ENCODE measurements at regions not wholly inside any gene's neighbourhood (a gene's known extent, or its start where the extent isn't known, plus 50 kb on each side); places are given as distances from the start of the nearest gene placed in this dataset.

DNA sequence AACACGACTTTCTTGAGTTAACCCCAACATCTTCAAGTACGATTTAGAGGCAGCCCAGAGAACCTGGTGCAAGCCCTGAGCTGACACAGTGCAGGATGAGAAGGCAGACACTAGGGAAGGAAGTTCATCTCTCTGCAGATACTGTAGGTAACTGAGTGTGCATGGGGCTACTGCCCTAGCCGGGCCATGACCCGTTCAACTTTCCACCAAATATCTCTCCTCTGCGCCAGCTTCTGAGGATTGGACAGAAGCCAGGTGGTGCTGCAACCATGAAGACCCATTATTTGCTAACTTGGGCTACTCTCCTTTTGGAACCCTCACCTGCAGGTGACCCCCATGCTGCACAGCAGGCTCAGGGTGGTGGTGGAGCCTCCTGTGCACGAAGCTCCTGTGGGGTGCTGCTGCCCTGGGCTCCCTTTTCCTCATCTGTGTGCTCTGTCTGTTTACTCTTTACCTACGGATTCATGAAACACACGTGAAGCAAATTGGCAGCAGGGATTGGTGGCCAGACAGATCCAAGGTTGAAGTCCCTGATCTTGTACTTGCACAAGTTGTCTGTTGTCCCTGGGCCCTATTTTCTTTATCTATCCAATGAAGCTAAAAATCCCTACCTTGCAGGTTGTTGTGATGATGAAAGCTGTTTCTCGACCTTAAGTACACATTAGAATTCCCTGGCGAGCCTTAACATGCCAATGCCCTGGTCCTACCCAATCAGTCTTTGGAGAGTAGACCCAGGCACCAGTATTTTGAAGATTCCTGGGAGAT lies 227.8 kb downstream of the LACC1 start:
- H3K36me3 Mint-ChIP-seq, result no peaks in the 10 kb centered on the region
- peaks cover 0 to 6% of the 10 kb centered on the region in 2 donors for H3K27me3 Mint-ChIP-seq (ENCODE audit: low read depth in 2 of 2)
- H3K4me3 Mint-ChIP-seq, result no peak overlapping the region
- WGBS (ENCODE audit: insufficient coverage), result 83% methylated on average over 10 of the region's 10 CpGs
- H3K4me1 Mint-ChIP-seq, result peaks cover 3 to 4% of the 10 kb centered on the region in 2 donors
- H3K27ac Mint-ChIP-seq, result no peak overlapping the region
- no peak for ATAC-seq
- Histone ChIP-seq H3K36me3 (ENCODE audit: control insufficient read depth, insufficient read depth, low read length) (no peaks in the 10 kb centered on the region), H3K4me1 (ENCODE audit: control insufficient read depth, insufficient read depth, low read length) (peaks cover 3% of the 10 kb centered on the region), H3K27ac (ENCODE audit: low read length) (no peak overlapping the region), H3K9me3 (ENCODE audit: control insufficient read depth, insufficient read depth, low read length) (no peaks in the 10 kb centered on the region), H3K27me3 (ENCODE audit: control insufficient read depth, insufficient read depth, low read length) (no peaks in the 10 kb centered on the region), H3K4me3 (ENCODE audit: low read length) (no peak overlapping the region)
- TF ChIP-seq, protein P1, sequence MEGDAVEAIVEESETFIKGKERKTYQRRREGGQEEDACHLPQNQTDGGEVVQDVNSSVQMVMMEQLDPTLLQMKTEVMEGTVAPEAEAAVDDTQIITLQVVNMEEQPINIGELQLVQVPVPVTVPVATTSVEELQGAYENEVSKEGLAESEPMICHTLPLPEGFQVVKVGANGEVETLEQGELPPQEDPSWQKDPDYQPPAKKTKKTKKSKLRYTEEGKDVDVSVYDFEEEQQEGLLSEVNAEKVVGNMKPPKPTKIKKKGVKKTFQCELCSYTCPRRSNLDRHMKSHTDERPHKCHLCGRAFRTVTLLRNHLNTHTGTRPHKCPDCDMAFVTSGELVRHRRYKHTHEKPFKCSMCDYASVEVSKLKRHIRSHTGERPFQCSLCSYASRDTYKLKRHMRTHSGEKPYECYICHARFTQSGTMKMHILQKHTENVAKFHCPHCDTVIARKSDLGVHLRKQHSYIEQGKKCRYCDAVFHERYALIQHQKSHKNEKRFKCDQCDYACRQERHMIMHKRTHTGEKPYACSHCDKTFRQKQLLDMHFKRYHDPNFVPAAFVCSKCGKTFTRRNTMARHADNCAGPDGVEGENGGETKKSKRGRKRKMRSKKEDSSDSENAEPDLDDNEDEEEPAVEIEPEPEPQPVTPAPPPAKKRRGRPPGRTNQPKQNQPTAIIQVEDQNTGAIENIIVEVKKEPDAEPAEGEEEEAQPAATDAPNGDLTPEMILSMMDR (IDR thresholded peaks at IDR 0.05), result no peak
- H3K9me3 Mint-ChIP-seq, result no peaks in the 10 kb centered on the region
- no peak for DNase-seq
- intact Hi-C loops (cut with micrococcal nuclease), result no loop called here

DNA sequence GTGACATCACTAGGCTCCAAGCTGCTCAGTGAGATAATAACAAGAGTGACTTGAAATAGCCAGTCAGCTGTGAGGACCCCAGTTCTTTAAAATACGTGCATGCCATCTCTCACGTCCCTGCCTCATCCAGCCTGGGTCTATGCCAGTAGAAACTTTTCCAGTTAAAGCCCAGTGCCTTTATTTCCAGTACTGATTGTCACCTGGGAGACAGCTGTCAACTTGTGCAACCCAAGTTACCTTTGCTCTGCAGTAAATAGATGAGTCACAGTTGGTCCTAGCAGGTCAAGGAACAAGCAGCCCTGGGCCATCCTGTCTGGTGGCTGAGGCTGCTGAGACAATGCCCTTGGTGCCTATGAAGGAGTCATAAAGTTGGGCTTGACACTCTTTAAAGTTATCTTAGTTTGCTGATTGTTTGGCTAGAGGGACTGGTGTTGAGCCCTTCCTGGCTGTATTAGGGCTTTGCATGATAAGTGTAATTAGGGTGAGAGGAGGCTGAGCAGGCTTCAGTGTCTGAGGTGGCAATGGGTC lies 228.7 kb downstream of the LACC1 start:
- ATAC-seq (no peak), DNase-seq (no peak)
- Histone ChIP-seq H3K4me3 (ENCODE audit: low read length) (no peak overlapping the region), H3K27ac (ENCODE audit: low read length) (no peak overlapping the region), H3K4me1 (ENCODE audit: control insufficient read depth, insufficient read depth, low read length) (peaks cover 11% of the 10 kb centered on the region), H3K27me3 (ENCODE audit: control insufficient read depth, insufficient read depth, low read length) (no peaks in the 10 kb centered on the region), H3K9me3 (ENCODE audit: control insufficient read depth, insufficient read depth, low read length) (no peaks in the 10 kb centered on the region), H3K36me3 (ENCODE audit: control insufficient read depth, insufficient read depth, low read length) (no peaks in the 10 kb centered on the region)
- no peaks in the 10 kb centered on the region for H3K36me3 Mint-ChIP-seq
- peaks cover 12 to 13% of the 10 kb centered on the region in 2 donors for H3K4me1 Mint-ChIP-seq
- H3K27ac Mint-ChIP-seq, result no peak overlapping the region
- no peak overlapping the region for H3K4me3 Mint-ChIP-seq
- TF ChIP-seq, protein P1 (IDR thresholded peaks at IDR 0.05), result no peak
- WGBS (ENCODE audit: insufficient coverage), result 93% methylated on average over 2 of the region's 2 CpGs
- peaks cover 0 to 6% of the 10 kb centered on the region in 2 donors for H3K27me3 Mint-ChIP-seq (ENCODE audit: low read depth in 2 of 2)
- intact Hi-C loops (cut with micrococcal nuclease), result no loop called here
- H3K9me3 Mint-ChIP-seq, result no peaks in the 10 kb centered on the region

DNA sequence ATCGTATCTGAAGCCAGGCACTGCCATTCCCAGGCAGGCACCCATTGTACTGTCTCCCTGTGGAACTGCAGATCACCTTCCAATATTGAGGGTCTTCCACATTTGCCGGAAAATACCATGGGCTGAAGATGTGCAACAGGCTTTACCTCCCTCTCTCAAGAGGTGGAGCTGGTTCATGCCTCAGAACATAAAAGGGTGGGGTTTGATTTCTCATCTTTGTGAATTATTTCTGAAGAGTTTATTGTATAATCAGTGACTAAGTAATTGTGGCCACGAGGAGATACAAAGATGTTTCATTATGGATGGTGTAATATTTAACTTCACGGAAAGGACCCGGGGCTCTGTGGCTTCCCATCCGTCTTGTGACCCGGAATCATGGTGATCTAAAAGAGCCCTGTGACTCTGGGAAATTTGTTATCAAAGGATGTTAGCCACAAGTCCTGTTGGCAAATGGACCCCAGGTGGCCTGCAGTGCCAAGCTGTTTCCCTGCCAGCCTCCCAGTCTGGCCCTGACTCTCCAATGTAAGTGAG lies 230.5 kb downstream of the LACC1 start:
- Mint-ChIP-seq H3K27me3 (ENCODE audit: low read depth in 2 of 2) (peaks cover 0 to 2% of the 10 kb centered on the region in 2 donors), H3K4me3 (no peak overlapping the region), H3K9me3 (no peaks in the 10 kb centered on the region), H3K36me3 (no peaks in the 10 kb centered on the region), H3K4me1 (peaks cover 21 to 22% of the 10 kb centered on the region in 2 donors), H3K27ac (no peak overlapping the region)
- DNase-seq, result no peak
- intact Hi-C loops (cut with micrococcal nuclease), result no loop called here
- TF ChIP-seq, protein P1 (IDR thresholded peaks at IDR 0.05), result no peak
- H3K4me3 ChIP-seq (ENCODE audit: low read length), result no peak overlapping the region
- no peak overlapping the region for H3K27ac ChIP-seq (ENCODE audit: low read length)
- H3K27me3 ChIP-seq (ENCODE audit: control insufficient read depth, insufficient read depth, low read length), result no peaks in the 10 kb centered on the region
- H3K9me3 ChIP-seq (ENCODE audit: control insufficient read depth, insufficient read depth, low read length), result no peaks in the 10 kb centered on the region
- no peaks in the 10 kb centered on the region for H3K36me3 ChIP-seq (ENCODE audit: control insufficient read depth, insufficient read depth, low read length)
- peaks cover 14% of the 10 kb centered on the region for H3K4me1 ChIP-seq (ENCODE audit: control insufficient read depth, insufficient read depth, low read length)
- WGBS (ENCODE audit: insufficient coverage), result 82% methylated on average over 7 of the region's 7 CpGs
- ATAC-seq, result no peak
